Neural crest cell (in vitro differentiated cells): ENCODE measurements at regions not wholly inside any gene's neighbourhood (a gene's known extent, or its start where the extent isn't known, plus 50 kb on each side); places are given as distances from the start of the nearest gene placed in this dataset.

ENCODE experiments used
- DNase-seq: peaks from one replicate; pipeline ENCODE4 v3.0.0; 2021; ENCODE audit warnings: low read depth, mixed read lengths, low spot score
- H3K27ac Mint-ChIP-seq: one replicate; pipeline ENCODE4 v1.8.0; 2021; ENCODE audit warnings: mild to moderate bottlenecking, mixed read lengths; ENCODE audit not compliant: unreplicated experiment
- H3K27me3 Mint-ChIP-seq: 2 replicates; pipeline ENCODE4 v1.8.0; 2021; ENCODE audit warnings: low read depth, mild to moderate bottlenecking, mixed read lengths
- H3K36me3 Mint-ChIP-seq: 2 replicates; pipeline ENCODE4 v1.8.0; 2021; ENCODE audit warnings: low read depth, mild to moderate bottlenecking, mixed read lengths
- H3K4me1 Mint-ChIP-seq: 2 replicates; pipeline ENCODE4 v1.8.0; 2021; ENCODE audit warnings: mixed read lengths
- H3K4me3 Mint-ChIP-seq: one replicate; pipeline ENCODE4 v1.8.0; 2021; ENCODE audit warnings: mild to moderate bottlenecking, mixed read lengths
- H3K9me3 Mint-ChIP-seq: 2 replicates; pipeline ENCODE4 v1.8.0; 2021; ENCODE audit warnings: mixed read lengths
- CTCF ChIP-seq: fragments of 200-600 bp; sonication (generic); conservative IDR thresholded peaks from 2 replicates; pipeline ENCODE4 v1.5.0; 2021; ENCODE audit warnings: antibody characterized with exemption, mild to moderate bottlenecking

- H3K4me3 Mint-ChIP-seq, result no peak overlapping the region
- H3K36me3 Mint-ChIP-seq, result no peaks in the 10 kb centered on the region
- no peak for DNase-seq
- no peak for TF ChIP-seq CTCF
- no peak overlapping the region for H3K27ac Mint-ChIP-seq
- H3K27me3 Mint-ChIP-seq, result no peaks in the 10 kb centered on the region
- peaks cover 15% of the 10 kb centered on the region for H3K4me1 Mint-ChIP-seq
- no peaks in the 10 kb centered on the region for H3K9me3 Mint-ChIP-seq
Observed at GRCh38 chr4:24650849-24651640, 66.7 kb upstream of the DHX15 start.

- Mint-ChIP-seq H3K36me3 (no peaks in the 10 kb centered on the region), H3K27me3 (no peaks in the 10 kb centered on the region), H3K4me3 (peak overlapping the region; percentile 18), H3K9me3 (no peaks in the 10 kb centered on the region), H3K27ac (peak overlapping the region; percentile 50), H3K4me1 (peaks cover 38% of the 10 kb centered on the region)
- no peak for DNase-seq
- no peak for TF ChIP-seq CTCF
Observed at GRCh38 chr4:24655326-24655725, 71.0 kb upstream of the DHX15 start.

- DNase-seq, result no peak
- H3K9me3 Mint-ChIP-seq, result no peaks in the 10 kb centered on the region
- no peak for TF ChIP-seq CTCF
- no peak overlapping the region for H3K4me3 Mint-ChIP-seq
- no peaks in the 10 kb centered on the region for H3K36me3 Mint-ChIP-seq
- H3K27me3 Mint-ChIP-seq, result no peaks in the 10 kb centered on the region
- peaks cover 38% of the 10 kb centered on the region for H3K4me1 Mint-ChIP-seq
- no peak overlapping the region for H3K27ac Mint-ChIP-seq
Observed at GRCh38 chr4:24655971-24656370, 71.6 kb upstream of the DHX15 start.

- no peaks in the 10 kb centered on the region for H3K27me3 Mint-ChIP-seq
- H3K4me3 Mint-ChIP-seq, result no peak overlapping the region
- peaks cover 38% of the 10 kb centered on the region for H3K4me1 Mint-ChIP-seq
- no peaks in the 10 kb centered on the region for H3K9me3 Mint-ChIP-seq
- no peak for DNase-seq
- H3K27ac Mint-ChIP-seq, result no peak overlapping the region
- H3K36me3 Mint-ChIP-seq, result no peaks in the 10 kb centered on the region
- TF ChIP-seq CTCF, result no peak
Observed at GRCh38 chr4:24656906-24657305, 72.6 kb upstream of the DHX15 start.

- Mint-ChIP-seq H3K27ac (peak overlapping the region; percentile 78), H3K4me3 (no peak overlapping the region), H3K9me3 (no peaks in the 10 kb centered on the region), H3K36me3 (no peaks in the 10 kb centered on the region), H3K27me3 (no peaks in the 10 kb centered on the region), H3K4me1 (peaks cover 45% of the 10 kb centered on the region)
- no peak for TF ChIP-seq CTCF
- no peak for DNase-seq
Observed at GRCh38 chr4:24657768-24658617, 73.6 kb upstream of the DHX15 start.
